ENCODE measurements at regions not wholly inside any gene's neighbourhood (a gene's known extent, or its start where the extent isn't known, plus 50 kb on each side); places are given as distances from the start of the nearest gene placed in this dataset.

DNA sequence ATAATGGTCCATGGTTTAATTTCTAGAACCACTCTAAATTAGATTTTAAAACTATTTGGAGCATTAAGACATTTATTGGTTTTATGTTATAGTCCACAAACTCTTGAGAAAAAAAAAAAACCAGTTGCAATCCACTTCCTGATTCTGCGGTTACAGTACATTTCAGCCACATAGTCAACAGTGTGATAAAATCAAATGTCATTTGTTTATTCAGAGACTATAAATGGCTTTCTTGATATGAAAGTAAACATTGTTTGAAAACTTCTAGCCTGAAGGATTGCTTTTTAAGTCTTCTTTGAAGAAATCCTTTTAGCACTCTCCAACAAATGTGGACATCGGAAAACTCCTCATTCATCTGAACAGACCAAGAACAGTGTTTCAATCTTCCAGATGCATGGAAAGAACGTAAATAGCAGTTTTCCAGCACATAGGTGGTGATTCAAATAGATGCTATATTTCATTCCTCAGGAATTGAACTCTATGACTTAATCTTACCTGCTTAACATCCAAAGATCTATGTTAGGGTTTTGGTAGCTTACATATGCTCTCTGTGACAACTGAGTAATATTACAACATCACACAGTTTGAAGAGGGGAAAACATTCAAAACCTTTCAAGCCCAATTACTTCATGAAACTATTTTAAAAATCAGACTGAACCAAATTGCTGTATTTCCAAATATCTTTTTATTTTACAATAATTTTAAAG lies 87.8 kb upstream of the UBE2E2 start:
- ATAC-seq (peak in 1 of 3 donors; percentile 52), DNase-seq (no peak)
- Mint-ChIP-seq H3K4me1 (peaks cover 17 to 22% of the 10 kb centered on the region in 2 donors), H3K27me3 (ENCODE audit: low read depth in 2 of 2) (peaks cover 13 to 48% of the 10 kb centered on the region in 2 donors), H3K4me3 (no peak overlapping the region), H3K27ac (no peak overlapping the region), H3K36me3 (peaks cover 5% of the 10 kb centered on the region), H3K9me3 (no peaks in the 10 kb centered on the region)
- Histone ChIP-seq H3K27me3 (ENCODE audit: control insufficient read depth, insufficient read depth, low read length) (no peaks in the 10 kb centered on the region), H3K36me3 (ENCODE audit: control insufficient read depth, insufficient read depth, low read length) (no peaks in the 10 kb centered on the region), H3K4me1 (ENCODE audit: control insufficient read depth, insufficient read depth, low read length) (no peaks in the 10 kb centered on the region), H3K9me3 (ENCODE audit: control insufficient read depth, insufficient read depth, low read length) (no peaks in the 10 kb centered on the region), H3K27ac (ENCODE audit: low read length) (no peak overlapping the region), H3K4me3 (ENCODE audit: low read length) (no peak overlapping the region)
- TF ChIP-seq, protein P1, sequence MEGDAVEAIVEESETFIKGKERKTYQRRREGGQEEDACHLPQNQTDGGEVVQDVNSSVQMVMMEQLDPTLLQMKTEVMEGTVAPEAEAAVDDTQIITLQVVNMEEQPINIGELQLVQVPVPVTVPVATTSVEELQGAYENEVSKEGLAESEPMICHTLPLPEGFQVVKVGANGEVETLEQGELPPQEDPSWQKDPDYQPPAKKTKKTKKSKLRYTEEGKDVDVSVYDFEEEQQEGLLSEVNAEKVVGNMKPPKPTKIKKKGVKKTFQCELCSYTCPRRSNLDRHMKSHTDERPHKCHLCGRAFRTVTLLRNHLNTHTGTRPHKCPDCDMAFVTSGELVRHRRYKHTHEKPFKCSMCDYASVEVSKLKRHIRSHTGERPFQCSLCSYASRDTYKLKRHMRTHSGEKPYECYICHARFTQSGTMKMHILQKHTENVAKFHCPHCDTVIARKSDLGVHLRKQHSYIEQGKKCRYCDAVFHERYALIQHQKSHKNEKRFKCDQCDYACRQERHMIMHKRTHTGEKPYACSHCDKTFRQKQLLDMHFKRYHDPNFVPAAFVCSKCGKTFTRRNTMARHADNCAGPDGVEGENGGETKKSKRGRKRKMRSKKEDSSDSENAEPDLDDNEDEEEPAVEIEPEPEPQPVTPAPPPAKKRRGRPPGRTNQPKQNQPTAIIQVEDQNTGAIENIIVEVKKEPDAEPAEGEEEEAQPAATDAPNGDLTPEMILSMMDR (IDR thresholded peaks at IDR 0.05) = no peak
- WGBS (ENCODE audit: insufficient coverage) = 100% methylated on average over 1 of the region's 3 CpGs
- intact Hi-C loops (cut with micrococcal nuclease) = no loop called here

DNA sequence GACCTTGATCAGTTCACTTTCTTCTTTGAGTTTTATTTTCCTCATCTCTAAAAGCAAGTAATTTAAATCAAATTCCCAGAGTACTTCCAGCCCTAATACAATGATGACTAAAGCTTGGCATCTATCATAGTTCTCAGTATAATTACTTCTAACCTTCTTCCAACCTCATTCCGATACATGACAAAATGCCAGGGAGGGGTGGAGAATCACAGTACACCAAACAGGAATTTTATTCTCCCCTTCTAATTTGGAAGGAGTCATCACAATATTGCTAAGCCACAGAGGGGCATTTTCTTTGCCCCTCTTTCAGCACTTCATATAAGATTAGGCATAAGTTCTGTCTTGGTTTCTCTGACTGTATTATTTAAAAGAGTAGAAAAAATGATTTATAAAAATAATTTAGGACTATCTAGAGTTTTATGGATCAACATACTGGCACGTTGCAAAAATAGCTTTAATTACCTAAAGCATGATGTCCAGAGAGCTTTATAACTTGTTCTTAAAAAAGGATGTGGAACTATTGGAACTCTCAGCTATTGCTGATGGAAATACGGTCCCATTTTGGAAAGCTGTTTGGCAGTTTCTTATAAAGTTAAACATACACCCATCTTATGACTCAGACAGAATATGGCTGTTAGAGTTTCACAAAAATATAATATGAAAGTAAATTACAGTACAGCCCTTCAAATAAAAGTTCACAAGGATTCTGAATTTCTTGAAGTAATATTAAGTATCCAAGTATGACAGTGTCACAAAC lies 86.9 kb upstream of the UBE2E2 start:
- no peaks in the 10 kb centered on the region for H3K27me3 ChIP-seq (ENCODE audit: control insufficient read depth, insufficient read depth, low read length)
- peaks cover 10 to 55% of the 10 kb centered on the region in 2 donors for H3K27me3 Mint-ChIP-seq (ENCODE audit: low read depth in 2 of 2)
- no peaks in the 10 kb centered on the region for H3K9me3 Mint-ChIP-seq
- DNase-seq (no peak), ATAC-seq (no peak)
- H3K36me3 ChIP-seq (ENCODE audit: control insufficient read depth, insufficient read depth, low read length) = no peaks in the 10 kb centered on the region
- TF ChIP-seq, protein P1 (IDR thresholded peaks at IDR 0.05) = no peak
- peaks cover 17 to 22% of the 10 kb centered on the region in 2 donors for H3K4me1 Mint-ChIP-seq
- H3K27ac ChIP-seq (ENCODE audit: low read length) = no peak overlapping the region
- no peak overlapping the region for H3K4me3 ChIP-seq (ENCODE audit: low read length)
- 95% methylated on average over 2 of the region's 3 CpGs for WGBS (ENCODE audit: insufficient coverage)
- H3K36me3 Mint-ChIP-seq = peaks cover 5% of the 10 kb centered on the region
- H3K9me3 ChIP-seq (ENCODE audit: control insufficient read depth, insufficient read depth, low read length) = no peaks in the 10 kb centered on the region
- no peak overlapping the region for H3K4me3 Mint-ChIP-seq
- intact Hi-C loops (cut with micrococcal nuclease) = no loop called here
- H3K27ac Mint-ChIP-seq = no peak overlapping the region
- no peaks in the 10 kb centered on the region for H3K4me1 ChIP-seq (ENCODE audit: control insufficient read depth, insufficient read depth, low read length)

DNA sequence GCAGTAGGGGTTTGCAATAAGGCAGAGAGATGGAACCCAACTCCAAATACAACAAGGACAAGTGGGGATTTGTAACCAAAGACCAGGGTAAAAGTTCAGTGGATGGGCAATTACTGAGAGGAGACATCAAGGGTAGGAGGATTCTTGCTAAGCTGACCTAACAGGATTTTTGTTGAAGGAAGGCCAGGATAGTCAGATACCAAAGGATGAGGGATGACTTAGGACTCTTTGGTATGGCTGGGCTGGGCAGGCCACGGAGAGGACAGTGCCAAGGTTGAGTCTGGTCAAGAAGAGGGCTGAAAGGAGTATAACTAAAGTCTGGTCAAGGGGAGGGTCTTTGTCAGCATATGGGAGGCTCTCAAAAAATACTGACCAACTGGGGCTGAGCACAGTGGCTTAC lies 85.3 kb upstream of the UBE2E2 start:
- Mint-ChIP-seq H3K4me3 (no peak overlapping the region), H3K36me3 (peaks cover 5% of the 10 kb centered on the region), H3K27ac (no peak overlapping the region), H3K27me3 (ENCODE audit: low read depth in 2 of 2) (peaks cover 9 to 51% of the 10 kb centered on the region in 2 donors), H3K9me3 (no peaks in the 10 kb centered on the region), H3K4me1 (peaks cover 17 to 22% of the 10 kb centered on the region in 2 donors)
- intact Hi-C loops (cut with micrococcal nuclease) = no loop called here
- ATAC-seq (no peak), DNase-seq (no peak)
- H3K36me3 ChIP-seq (ENCODE audit: control insufficient read depth, insufficient read depth, low read length) = no peaks in the 10 kb centered on the region
- H3K27ac ChIP-seq (ENCODE audit: low read length) = no peak overlapping the region
- no peak overlapping the region for H3K4me3 ChIP-seq (ENCODE audit: low read length)
- WGBS (ENCODE audit: insufficient coverage) = 69% methylated on average over 1 of the region's 1 CpG
- TF ChIP-seq, protein P1 (IDR thresholded peaks at IDR 0.05) = no peak
- H3K27me3 ChIP-seq (ENCODE audit: control insufficient read depth, insufficient read depth, low read length) = no peaks in the 10 kb centered on the region
- no peaks in the 10 kb centered on the region for H3K9me3 ChIP-seq (ENCODE audit: control insufficient read depth, insufficient read depth, low read length)
- no peaks in the 10 kb centered on the region for H3K4me1 ChIP-seq (ENCODE audit: control insufficient read depth, insufficient read depth, low read length)
